A673 (cell line): ENCODE measurements at regions not wholly inside any gene's neighbourhood (a gene's known extent, or its start where the extent isn't known, plus 50 kb on each side); places are given as distances from the start of the nearest gene placed in this dataset.
"Not testable (repeated sequence)": the region's sequence is repeated elsewhere in the genome, so short reads cannot be mapped to it uniquely, and the experiment has no call there.

Experiments
- CTCF ChIP-seq: fragments of 300-800, 200-600 bp; sonication (generic); conservative IDR thresholded peaks from 2 replicates; pipeline ENCODE4 v1.5.1; 2017; ENCODE audit warnings: low read depth, mild to moderate bottlenecking, antibody characterized with exemption, low read length, moderate library complexity, mixed read lengths
- EZH2 ChIP-seq: fragments of 200-600 bp; sonication (generic); IDR thresholded peaks from 2 replicates; pipeline ENCODE4 v1.6.1; 2017; ENCODE audit warnings: borderline replicate concordance, low read depth, mild to moderate bottlenecking, mixed read lengths, antibody characterized with exemption, low read length; ENCODE audit not compliant: poor library complexity, severe bottlenecking

GRCh38 chr10:90011281-90011680, 309.9 kb downstream of the KIF20B start:
- TF ChIP-seq EZH2, CTCF: not testable (repeated sequence)
